Kidney (tissue), 13 donors: ENCODE measurements at regions not wholly inside any gene's neighbourhood (a gene's known extent, or its start where the extent isn't known, plus 50 kb on each side); places are given as distances from the start of the nearest gene placed in this dataset.
"Not testable (repeated sequence)": the region's sequence is repeated elsewhere in the genome, so short reads cannot be mapped to it uniquely, and the experiment has no call there.

Experiments
- DNase-seq, 5 donors: peaks; one replicate each; pipeline ENCODE4 v3.0.0-alpha.2; 2013 to 2020
- FAIRE-seq: peaks from 2 replicates; lab custom pipeline; 2012; peaks lifted over from hg19 to GRCh38; lab: Jason Lieb, UNC
- H3K27ac ChIP-seq, 2 donors: one replicate each; pipeline ENCODE4 v1.7.0; 2013; ENCODE audit warnings: low read depth in 2 of 2, low read length in 2 of 2, inconsistent platforms in 1 of 2
- H3K27me3 ChIP-seq: one replicate; pipeline ENCODE4 v1.7.1; 2013; ENCODE audit warnings: low read length, inconsistent platforms; ENCODE audit not compliant: control insufficient read depth, insufficient read depth
- H3K36me3 ChIP-seq, 3 donors: one replicate each; pipeline versions ENCODE4 v1.7.0 to v1.7.1; 2013; ENCODE audit warnings: low read length in 3 of 3, control low read depth in 1 of 3, inconsistent platforms in 1 of 3; ENCODE audit not compliant: insufficient read depth in 3 of 3, control insufficient read depth in 2 of 3
- H3K4me1 ChIP-seq, 3 donors: one replicate each; pipeline versions ENCODE4 v1.7.0 to v1.7.1; 2013; ENCODE audit warnings: low read length in 3 of 3, inconsistent platforms in 1 of 3, low read depth in 1 of 3; ENCODE audit not compliant: control insufficient read depth in 2 of 3, insufficient read depth in 2 of 3
- H3K4me3 ChIP-seq, 3 donors: one replicate each; pipeline versions ENCODE4 v1.7.0 to v1.8.1; 2013; ENCODE audit warnings: low read length in 3 of 3, control low read depth in 1 of 3, inconsistent platforms in 1 of 3
- H3K9ac ChIP-seq, 3 donors: one replicate each; pipeline versions ENCODE4 v1.7.0 to v1.7.1; 2013; ENCODE audit warnings: low read length in 3 of 3, control low read depth in 1 of 3, inconsistent platforms in 1 of 3
- H3K9me3 ChIP-seq, 3 donors: one replicate each; pipeline versions ENCODE4 v1.7.0 to v1.7.1; 2013; ENCODE audit warnings: low read length in 3 of 3, control low read depth in 1 of 3, inconsistent platforms in 1 of 3; ENCODE audit not compliant: control insufficient read depth in 2 of 3, insufficient read depth in 1 of 3
- CTCF ChIP-seq: IDR thresholded peaks from 3 replicates; pipeline ENCODE4 v1.5.1; 2012; ENCODE audit warnings: mild to moderate bottlenecking, moderate library complexity, borderline replicate concordance; ENCODE audit not compliant: insufficient read depth; ENCODE audit errors: extremely low read depth
- intact Hi-C: fragments of 100-400 bp; cut with DNase I; formaldehyde crosslinking; loops from one replicate; pipeline ENCODE4 v1.11.1; 2022
- donor health status: control.
- donor health status: control.
- donor health status: control.
- donor health status: control.
- donor health status: control.
- donor health status: DM: yes; HTN: yes; CAD: no.
- donor health status: Normal renal cell carcinoma (clear cell type).

GRCh38 chr2:198615972-198616371 lies 811.6 kb downstream of the PLCL1 start:
- TF ChIP-seq CTCF = no peak
- Histone ChIP-seq H3K4me1 (no peaks in the 10 kb centered on the region), H3K9me3 (no peaks in the 10 kb centered on the region), H3K36me3 (no peaks in the 10 kb centered on the region), H3K9ac (no peak overlapping the region), H3K27ac (no peak overlapping the region), H3K27me3 (no peaks in the 10 kb centered on the region), H3K4me3 (peak overlapping the region in 2 of 3 donors; percentile 42 to 48)
- FAIRE-seq (peak; percentile 83), DNase-seq (peak in 1 of 5 donors; percentile 14)
- intact Hi-C loops = no loop called here

GRCh38 chr2:198611201-198611600 lies 806.8 kb downstream of the PLCL1 start:
- FAIRE-seq (no peak), DNase-seq (no peak)
- no peak overlapping the region for H3K27ac ChIP-seq
- intact Hi-C loops = no loop called here
- H3K9ac ChIP-seq = no peak overlapping the region
- no peak overlapping the region for H3K4me3 ChIP-seq
- no peaks in the 10 kb centered on the region for H3K9me3 ChIP-seq
- H3K27me3 ChIP-seq = no peaks in the 10 kb centered on the region
- no peaks in the 10 kb centered on the region for H3K36me3 ChIP-seq
- no peaks in the 10 kb centered on the region for H3K4me1 ChIP-seq
- TF ChIP-seq CTCF = no peak

GRCh38 chr2:198604599-198604998 lies 800.2 kb downstream of the PLCL1 start:
- Histone ChIP-seq H3K27ac (no peak overlapping the region), H3K9ac (no peak overlapping the region), H3K36me3 (no peaks in the 10 kb centered on the region), H3K4me1 (no peaks in the 10 kb centered on the region), H3K4me3 (no peak overlapping the region), H3K9me3 (no peaks in the 10 kb centered on the region), H3K27me3 (no peaks in the 10 kb centered on the region)
- FAIRE-seq = no peak
- intact Hi-C loops = no loop called here
- no peak for TF ChIP-seq CTCF
- DNase-seq = no peak

GRCh38 chr2:198602986-198603385 lies 798.6 kb downstream of the PLCL1 start:
- H3K27ac ChIP-seq, H3K36me3 ChIP-seq, H3K9me3 ChIP-seq, intact Hi-C loops, H3K4me3 ChIP-seq, H3K4me1 ChIP-seq, H3K27me3 ChIP-seq, FAIRE-seq, DNase-seq, H3K9ac ChIP-seq: not testable (repeated sequence)
